Thoracic aorta (tissue), 2 donors: ENCODE measurements at regions not wholly inside any gene's neighbourhood (a gene's known extent, or its start where the extent isn't known, plus 50 kb on each side); places are given as distances from the start of the nearest gene placed in this dataset.

Experiments
- ATAC-seq: fragments of 150-250 bp; one replicate; pipeline ENCODE4 v1.8.0; 2017; ENCODE audit warnings: low read depth; ENCODE audit not compliant: insufficient number of reproducible peaks, low FRiP score
- DNase-seq: peaks from one replicate; pipeline ENCODE4 v3.0.0-alpha.2; 2020; ENCODE audit warnings: low spot score
- H3K27ac ChIP-seq, 2 donors: fragments of 200-600 bp; sonication (generic); 1 replicate in 1 of 2; 2 replicates in 1 of 2; pipeline ENCODE4 v1.5.1; 2016; ENCODE audit warnings: mild to moderate bottlenecking in 2 of 2, moderate library complexity in 2 of 2
- H3K27me3 ChIP-seq: fragments of 200-600 bp; sonication (generic); replicated peaks from 2 replicates; pipeline ENCODE4 v1.6.0; 2016; ENCODE audit warnings: mild to moderate bottlenecking; ENCODE audit not compliant: insufficient read depth
- H3K36me3 ChIP-seq: fragments of 200-600 bp; sonication (generic); one replicate; pipeline ENCODE4 v1.5.1; 2016
- H3K4me1 ChIP-seq, 2 donors: fragments of 200-600 bp; sonication (generic); 1 replicate in 1 of 2; 2 replicates in 1 of 2; pipeline versions ENCODE4 v1.5.1 to v1.6.0; 2016; ENCODE audit warnings: low read depth in 2 of 2, mild to moderate bottlenecking in 1 of 2; ENCODE audit not compliant: control insufficient read depth in 1 of 2
- H3K4me3 ChIP-seq: fragments of 200-600 bp; sonication (generic); 2 replicates; pipeline ENCODE4 v1.5.1; 2016; ENCODE audit warnings: mild to moderate bottlenecking
- H3K9me3 ChIP-seq: fragments of 200-600 bp; sonication (generic); 2 replicates; pipeline ENCODE4 v1.5.1; 2016
- CTCF ChIP-seq: fragments of 200-600 bp; sonication (generic); IDR thresholded peaks from one replicate; pipeline ENCODE4 v1.5.1; 2019; ENCODE audit warnings: antibody characterized with exemption

DNA sequence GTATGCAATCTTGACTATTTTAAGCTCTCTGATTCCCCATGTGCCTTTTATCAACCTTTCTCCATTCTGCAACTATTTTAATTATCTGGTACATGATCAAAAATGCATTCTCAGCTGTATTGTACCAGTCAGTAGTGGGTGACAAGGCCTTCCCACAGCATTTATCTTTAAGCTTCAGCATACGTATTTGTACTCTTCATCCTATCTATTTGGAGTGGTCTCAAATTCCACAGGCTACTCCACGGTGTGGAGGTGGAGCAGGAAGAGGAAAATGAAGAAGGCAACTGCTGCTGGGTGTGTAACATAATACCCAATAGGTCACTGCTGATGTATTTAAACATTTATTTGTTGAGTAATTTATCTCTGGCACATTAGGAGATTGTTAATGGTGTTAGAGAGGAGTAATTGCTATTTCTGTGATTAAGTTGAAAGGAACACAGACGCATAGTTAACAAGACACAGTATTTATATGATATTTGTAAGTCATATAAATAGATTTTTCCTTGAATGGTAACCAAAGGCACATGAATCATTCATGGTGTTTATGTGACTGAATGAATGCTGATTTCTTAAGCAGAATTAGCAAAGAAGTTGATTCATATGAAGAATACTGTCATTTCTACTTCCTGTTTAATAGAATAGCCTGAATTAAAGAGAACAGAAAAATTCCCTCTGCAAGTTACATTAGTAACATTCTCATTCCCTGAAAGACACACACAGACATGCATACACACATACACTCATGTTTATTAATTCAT lies 153.8 kb upstream of the NR3C1 start:
- H3K27me3 ChIP-seq: no peaks in the 10 kb centered on the region
- TF ChIP-seq CTCF: no peak
- ATAC-seq: peak; percentile 48
- H3K9me3 ChIP-seq: no peaks in the 10 kb centered on the region
- H3K36me3 ChIP-seq: no peaks in the 10 kb centered on the region
- H3K27ac ChIP-seq: peak overlapping the region in 1 of 2 donors; percentile 2
- H3K4me1 ChIP-seq: peaks cover 0 to 26% of the 10 kb centered on the region in 2 donors
- no peak for DNase-seq
- no peak overlapping the region for H3K4me3 ChIP-seq

GRCh38 chr5:143554918-143555477 lies 151.5 kb upstream of the NR3C1 start:
- Histone ChIP-seq H3K27me3 (no peaks in the 10 kb centered on the region), H3K9me3 (no peaks in the 10 kb centered on the region), H3K36me3 (no peaks in the 10 kb centered on the region), H3K27ac (no peak overlapping the region), H3K4me3 (no peak overlapping the region), H3K4me1 (peaks cover 0 to 26% of the 10 kb centered on the region in 2 donors)
- ATAC-seq (no peak), DNase-seq (no peak)
- TF ChIP-seq CTCF: no peak

DNA sequence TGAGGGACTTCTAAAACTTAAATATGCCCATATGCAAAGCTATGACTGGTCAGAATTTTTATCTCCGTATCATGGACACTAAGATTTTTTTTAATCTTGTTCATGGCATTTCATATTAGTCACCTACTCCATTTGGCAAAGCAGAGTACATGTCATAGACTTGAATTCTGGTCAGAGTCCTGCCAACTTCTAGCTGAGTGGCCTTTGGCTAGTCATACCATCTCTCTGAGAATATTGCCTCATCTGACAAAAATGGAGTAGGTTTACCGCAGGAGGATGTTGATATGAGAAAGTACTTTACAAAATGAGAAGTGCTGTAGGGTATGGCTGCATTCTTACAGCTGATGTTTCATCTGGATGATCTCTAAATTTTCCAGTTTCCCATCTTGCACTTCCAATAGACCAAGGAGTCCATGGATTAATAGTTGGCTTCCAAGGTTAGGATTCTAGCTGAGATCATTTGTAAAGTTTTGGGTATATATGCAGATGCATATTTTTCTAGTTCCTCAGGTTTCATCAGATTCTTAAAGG lies 150.8 kb upstream of the NR3C1 start:
- Histone ChIP-seq H3K27ac (no peak overlapping the region), H3K27me3 (no peaks in the 10 kb centered on the region), H3K4me3 (no peak overlapping the region), H3K4me1 (peaks cover 0 to 26% of the 10 kb centered on the region in 2 donors), H3K36me3 (no peaks in the 10 kb centered on the region), H3K9me3 (no peaks in the 10 kb centered on the region)
- TF ChIP-seq CTCF: no peak
- DNase-seq (no peak), ATAC-seq (peak; percentile 93)

DNA sequence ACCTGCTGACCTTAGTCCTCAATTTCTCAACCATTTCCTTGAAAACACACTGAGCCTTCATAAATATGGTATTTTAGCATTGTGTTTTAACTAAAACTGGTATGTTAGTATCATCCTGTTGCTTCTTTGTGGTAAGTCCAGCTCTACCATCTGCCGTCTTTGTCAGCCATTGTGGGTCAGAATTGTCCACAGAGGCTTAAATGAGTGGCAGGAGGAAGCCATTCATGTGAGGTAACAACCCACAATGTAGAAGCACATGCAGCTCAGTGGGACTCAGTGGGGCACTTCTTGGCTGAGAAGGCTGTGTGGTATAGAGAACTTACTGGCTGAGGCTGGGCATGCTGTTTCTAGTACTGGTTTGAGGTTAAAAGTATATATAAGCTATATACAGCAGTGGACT lies 149.2 kb upstream of the NR3C1 start:
- no peak for ATAC-seq

More for the DNA sequence above, 149.2 kb upstream of the NR3C1 start:
- Histone ChIP-seq H3K27ac (no peak overlapping the region), H3K27me3 (no peaks in the 10 kb centered on the region), H3K4me1 (peaks cover 0 to 25% of the 10 kb centered on the region in 2 donors), H3K9me3 (no peaks in the 10 kb centered on the region), H3K36me3 (no peaks in the 10 kb centered on the region), H3K4me3 (no peak overlapping the region)
- no peak for TF ChIP-seq CTCF
- DNase-seq: no peak
